EH (cell line): ENCODE measurements at regions not wholly inside any gene's neighbourhood (a gene's known extent, or its start where the extent isn't known, plus 50 kb on each side); places are given as distances from the start of the nearest gene placed in this dataset.
"Not testable (repeated sequence)": the region's sequence is repeated elsewhere in the genome, so short reads cannot be mapped to it uniquely, and the experiment has no call there.

ENCODE experiments used
- DNase-seq: peaks from one replicate; pipeline ENCODE4 v3.0.0-alpha.2; 2015; ENCODE audit warnings: low read depth

GRCh38 chr12:83573671-83574070 lies 887.0 kb downstream of the TMTC2 start:
- no peak for DNase-seq

- DNase-seq = no peak
Observed at GRCh38 chr12:83559650-83560049, 872.9 kb downstream of the TMTC2 start.

GRCh38 chr12:83556040-83556439 lies 869.3 kb downstream of the TMTC2 start:
- not testable (repeated sequence) for DNase-seq

GRCh38 chr12:83541446-83541845 lies 854.7 kb downstream of the TMTC2 start:
- DNase-seq = no peak

- DNase-seq = no peak
Observed at GRCh38 chr12:83538361-83538965, 851.8 kb downstream of the TMTC2 start.

- no peak for DNase-seq
Observed at GRCh38 chr12:83537428-83538053, 850.8 kb downstream of the TMTC2 start.

GRCh38 chr12:83536496-83536895 lies 849.8 kb downstream of the TMTC2 start:
- no peak for DNase-seq

- no peak for DNase-seq
Observed at GRCh38 chr12:83528571-83528970, 841.9 kb downstream of the TMTC2 start.

- no peak for DNase-seq
Observed at GRCh38 chr12:83527810-83528209, 841.1 kb downstream of the TMTC2 start.

- no peak for DNase-seq
Observed at GRCh38 chr12:83515306-83516026, 828.8 kb downstream of the TMTC2 start.

- no peak for DNase-seq
Observed at GRCh38 chr12:83514372-83514771, 827.7 kb downstream of the TMTC2 start.

GRCh38 chr12:83506841-83507240 lies 820.1 kb downstream of the TMTC2 start:
- no peak for DNase-seq

GRCh38 chr12:83505586-83505985 lies 818.9 kb downstream of the TMTC2 start:
- no peak for DNase-seq

GRCh38 chr12:83499894-83500293 lies 813.2 kb downstream of the TMTC2 start:
- not testable (repeated sequence) for DNase-seq

- DNase-seq = no peak
Observed at GRCh38 chr12:83477696-83478095, 791.0 kb downstream of the TMTC2 start.

GRCh38 chr12:83476695-83477690 lies 790.3 kb downstream of the TMTC2 start:
- no peak for DNase-seq

- no peak for DNase-seq
Observed at GRCh38 chr12:83476006-83476405, 789.3 kb downstream of the TMTC2 start.

- DNase-seq = no peak
Observed at GRCh38 chr12:83474369-83474768, 787.7 kb downstream of the TMTC2 start.

- DNase-seq = no peak
Observed at GRCh38 chr12:83473408-83474095, 786.8 kb downstream of the TMTC2 start.

- no peak for DNase-seq
Observed at GRCh38 chr12:83472772-83473171, 786.1 kb downstream of the TMTC2 start.

GRCh38 chr12:83472350-83472749 lies 785.6 kb downstream of the TMTC2 start:
- no peak for DNase-seq

GRCh38 chr12:83471341-83471740 lies 784.6 kb downstream of the TMTC2 start:
- no peak for DNase-seq
